Progenitor cell of endocrine pancreas (in vitro differentiated cells): ENCODE measurements at regions not wholly inside any gene's neighbourhood (a gene's known extent, or its start where the extent isn't known, plus 50 kb on each side); places are given as distances from the start of the nearest gene placed in this dataset.

Experiments
- DNase-seq: peaks from one replicate; pipeline ENCODE4 v3.0.0; 2021; ENCODE audit warnings: low spot score; ENCODE audit not compliant: unreplicated experiment
- H3K27ac Mint-ChIP-seq: 2 replicates; pipeline ENCODE4 v1.8.0; 2021; ENCODE audit warnings: mild to moderate bottlenecking, moderate library complexity, mixed read lengths
- H3K27me3 Mint-ChIP-seq: 2 replicates; pipeline ENCODE4 v1.8.0; 2021; ENCODE audit warnings: mixed read lengths
- H3K36me3 Mint-ChIP-seq: 2 replicates; pipeline ENCODE4 v1.8.0; 2022; ENCODE audit warnings: mixed read lengths; ENCODE audit not compliant: insufficient read depth
- H3K4me1 Mint-ChIP-seq: 2 replicates; pipeline ENCODE4 v1.8.0; 2021; ENCODE audit warnings: low read depth, mixed read lengths
- H3K4me3 Mint-ChIP-seq: 2 replicates; pipeline ENCODE4 v1.8.0; 2021; ENCODE audit warnings: low read depth, mild to moderate bottlenecking, moderate library complexity, mixed read lengths
- H3K9me3 Mint-ChIP-seq: 2 replicates; pipeline ENCODE4 v1.8.0; 2021; ENCODE audit warnings: low read depth, mixed read lengths
- TF ChIP-seq, protein P1 (sequence below): fragments of 200-600 bp; sonication (generic); IDR thresholded peaks from one replicate; pipeline ENCODE4 v1.5.0; 2021; ENCODE audit warnings: antibody characterized with exemption, mild to moderate bottlenecking; ENCODE audit not compliant: unreplicated experiment

DNA sequence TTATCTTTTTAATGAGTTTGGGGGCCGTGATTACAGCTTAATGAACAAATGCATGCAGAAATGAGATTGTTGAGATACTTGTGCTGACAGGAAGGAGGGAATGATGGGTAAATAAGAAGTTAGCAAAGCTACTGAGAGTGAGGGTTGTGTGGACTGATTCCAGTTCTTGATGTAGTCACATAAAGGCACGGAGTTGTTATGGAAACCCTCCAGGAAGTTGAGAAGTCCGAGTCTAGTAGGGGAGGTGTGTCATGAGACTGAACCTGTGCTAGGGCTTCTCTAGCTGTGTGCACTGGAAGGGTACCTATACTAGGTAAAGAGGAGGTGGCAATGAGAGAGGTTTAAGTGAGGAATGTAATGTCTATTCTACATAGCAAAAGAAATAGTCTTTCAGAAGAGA lies 475.7 kb downstream of the USP25 start:
- peaks cover 7% of the 10 kb centered on the region for H3K36me3 Mint-ChIP-seq
- peaks cover 4% of the 10 kb centered on the region for H3K27me3 Mint-ChIP-seq
- peaks cover 12% of the 10 kb centered on the region for H3K9me3 Mint-ChIP-seq
- TF ChIP-seq, protein P1, sequence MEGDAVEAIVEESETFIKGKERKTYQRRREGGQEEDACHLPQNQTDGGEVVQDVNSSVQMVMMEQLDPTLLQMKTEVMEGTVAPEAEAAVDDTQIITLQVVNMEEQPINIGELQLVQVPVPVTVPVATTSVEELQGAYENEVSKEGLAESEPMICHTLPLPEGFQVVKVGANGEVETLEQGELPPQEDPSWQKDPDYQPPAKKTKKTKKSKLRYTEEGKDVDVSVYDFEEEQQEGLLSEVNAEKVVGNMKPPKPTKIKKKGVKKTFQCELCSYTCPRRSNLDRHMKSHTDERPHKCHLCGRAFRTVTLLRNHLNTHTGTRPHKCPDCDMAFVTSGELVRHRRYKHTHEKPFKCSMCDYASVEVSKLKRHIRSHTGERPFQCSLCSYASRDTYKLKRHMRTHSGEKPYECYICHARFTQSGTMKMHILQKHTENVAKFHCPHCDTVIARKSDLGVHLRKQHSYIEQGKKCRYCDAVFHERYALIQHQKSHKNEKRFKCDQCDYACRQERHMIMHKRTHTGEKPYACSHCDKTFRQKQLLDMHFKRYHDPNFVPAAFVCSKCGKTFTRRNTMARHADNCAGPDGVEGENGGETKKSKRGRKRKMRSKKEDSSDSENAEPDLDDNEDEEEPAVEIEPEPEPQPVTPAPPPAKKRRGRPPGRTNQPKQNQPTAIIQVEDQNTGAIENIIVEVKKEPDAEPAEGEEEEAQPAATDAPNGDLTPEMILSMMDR: no peak
- no peak overlapping the region for H3K4me3 Mint-ChIP-seq
- no peak for DNase-seq
- H3K4me1 Mint-ChIP-seq: peaks cover 16% of the 10 kb centered on the region
- H3K27ac Mint-ChIP-seq: peak overlapping the region; percentile 38

DNA sequence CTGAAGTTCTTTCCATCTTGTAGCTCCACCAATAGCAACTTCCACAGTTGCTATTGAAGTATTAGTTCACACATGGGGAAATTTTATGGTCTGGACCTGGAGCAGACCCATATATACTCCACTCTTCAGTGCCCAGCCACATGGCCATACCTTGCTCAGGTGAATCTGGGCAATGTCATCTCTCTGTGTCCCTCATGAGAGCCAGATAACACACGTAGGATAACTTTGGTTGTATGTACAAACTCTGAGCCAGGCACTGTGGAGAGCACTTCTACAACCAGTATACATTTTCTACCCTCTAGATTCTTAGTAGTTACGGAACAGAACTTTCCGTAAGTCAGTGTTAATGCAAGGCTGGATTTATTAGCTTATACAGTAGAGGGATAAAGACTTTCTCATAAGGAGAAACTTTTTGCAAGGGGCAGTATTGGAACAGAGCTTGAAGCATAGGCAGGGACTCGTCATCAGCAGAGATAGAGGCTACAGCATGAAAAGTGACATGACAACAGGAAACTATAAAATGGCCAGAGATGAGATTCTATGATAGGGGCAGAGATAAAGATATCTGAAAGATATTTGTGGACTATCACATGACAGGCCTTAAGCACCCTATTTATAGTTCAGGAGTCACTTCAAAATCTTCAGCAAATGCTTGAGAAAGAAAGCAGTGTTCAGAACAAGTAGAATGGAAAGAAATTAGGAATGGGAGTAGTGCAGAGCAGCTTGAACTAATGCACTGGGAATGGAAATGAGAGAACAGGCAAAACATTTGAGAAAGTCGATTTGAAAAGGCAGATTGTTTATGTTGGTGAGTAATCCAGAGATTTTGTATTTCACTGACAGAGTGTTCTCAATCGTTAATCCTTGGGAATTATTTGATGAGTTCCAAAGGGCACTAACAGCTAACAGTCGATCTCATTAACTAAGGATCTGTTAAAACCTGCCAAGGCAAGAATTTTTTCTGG lies 481.8 kb downstream of the USP25 start:
- DNase-seq: no peak
- Mint-ChIP-seq H3K4me3 (no peak overlapping the region), H3K4me1 (peaks cover 17% of the 10 kb centered on the region), H3K27ac (no peak overlapping the region), H3K36me3 (no peaks in the 10 kb centered on the region), H3K27me3 (peaks cover 4% of the 10 kb centered on the region), H3K9me3 (peaks cover 4% of the 10 kb centered on the region)
- TF ChIP-seq, protein P1: no peak

DNA sequence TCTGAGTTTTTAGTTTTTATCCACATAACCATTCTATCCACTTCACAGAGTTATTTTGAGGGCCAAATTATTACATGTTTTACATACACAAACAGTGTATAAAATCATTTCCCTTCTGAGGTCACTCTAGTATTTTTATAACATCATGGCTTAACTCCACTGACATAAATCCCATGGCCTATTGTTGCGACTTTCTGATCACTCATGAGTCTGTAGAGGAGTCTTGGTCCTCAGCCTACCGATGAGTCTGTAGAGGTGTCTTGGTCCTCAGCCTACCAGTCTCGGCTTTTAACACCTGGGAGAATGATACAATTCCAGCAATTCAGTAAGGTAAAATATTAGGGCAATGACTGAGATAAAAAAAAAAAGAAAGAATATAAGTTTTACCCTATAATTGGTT lies 483.7 kb downstream of the USP25 start:
- TF ChIP-seq, protein P1: no peak
- peaks cover 4% of the 10 kb centered on the region for H3K27me3 Mint-ChIP-seq
- no peak for DNase-seq
- no peaks in the 10 kb centered on the region for H3K36me3 Mint-ChIP-seq
- H3K27ac Mint-ChIP-seq: no peak overlapping the region
- H3K4me1 Mint-ChIP-seq: peaks cover 11% of the 10 kb centered on the region
- peaks cover 4% of the 10 kb centered on the region for H3K9me3 Mint-ChIP-seq
- no peak overlapping the region for H3K4me3 Mint-ChIP-seq

DNA sequence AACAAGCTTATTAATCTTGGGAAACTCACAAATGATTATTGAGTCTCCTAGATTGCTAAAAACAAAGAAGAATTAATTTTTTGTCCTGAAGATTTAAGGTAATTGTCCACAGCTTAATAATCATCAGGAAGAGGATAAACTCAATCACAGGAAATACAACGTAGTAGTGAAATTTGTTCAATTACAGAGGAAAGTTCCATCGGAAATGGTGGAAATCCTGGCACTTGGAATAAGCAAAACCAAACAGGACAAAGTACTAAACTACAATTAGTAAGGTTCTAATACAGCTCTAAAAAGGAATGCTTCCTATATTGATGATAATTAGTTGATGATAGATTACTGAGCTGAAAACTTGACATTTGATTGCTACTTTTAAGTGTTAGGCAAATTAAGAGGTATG lies 485.4 kb downstream of the USP25 start:
- H3K4me1 Mint-ChIP-seq: peaks cover 11% of the 10 kb centered on the region
- H3K27me3 Mint-ChIP-seq: no peaks in the 10 kb centered on the region
- H3K27ac Mint-ChIP-seq: no peak overlapping the region
- TF ChIP-seq, protein P1: no peak
- no peaks in the 10 kb centered on the region for H3K36me3 Mint-ChIP-seq
- no peak for DNase-seq
- no peak overlapping the region for H3K4me3 Mint-ChIP-seq
- H3K9me3 Mint-ChIP-seq: no peaks in the 10 kb centered on the region

DNA sequence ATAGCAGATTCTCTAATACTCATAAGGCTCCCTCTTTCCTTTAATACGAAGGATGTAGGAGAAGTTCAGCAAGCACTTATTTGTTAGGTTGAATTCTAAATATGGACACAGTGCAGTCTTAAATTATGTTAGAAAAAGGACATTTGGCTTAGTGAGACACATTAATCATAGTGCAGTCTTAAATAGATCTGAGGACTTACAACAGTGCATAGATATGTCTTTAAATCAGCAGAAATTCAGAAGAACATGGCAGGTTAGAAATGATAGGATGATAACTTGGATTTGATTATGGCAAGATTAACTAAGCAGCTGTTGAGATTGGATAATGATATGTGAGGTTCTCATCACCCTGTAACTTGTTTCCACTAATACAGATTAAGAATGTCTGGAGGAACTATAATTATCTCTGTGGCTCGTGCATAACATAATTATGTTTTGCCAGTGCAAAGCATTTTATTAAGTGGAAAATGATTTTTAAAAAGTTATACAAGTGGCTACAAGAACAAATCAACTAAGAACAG lies 485.9 kb downstream of the USP25 start:
- no peak overlapping the region for H3K27ac Mint-ChIP-seq
- no peaks in the 10 kb centered on the region for H3K27me3 Mint-ChIP-seq
- H3K9me3 Mint-ChIP-seq: no peaks in the 10 kb centered on the region
- no peak for DNase-seq
- H3K36me3 Mint-ChIP-seq: no peaks in the 10 kb centered on the region
- no peak overlapping the region for H3K4me3 Mint-ChIP-seq
- H3K4me1 Mint-ChIP-seq: peaks cover 11% of the 10 kb centered on the region
- TF ChIP-seq, protein P1: no peak
